GM19351 (cell line): ENCODE measurements at regions not wholly inside any gene's neighbourhood (a gene's known extent, or its start where the extent isn't known, plus 50 kb on each side); places are given as distances from the start of the nearest gene placed in this dataset.

Experiments used
- ATAC-seq: cut with Tn5 transposase; IDR thresholded peaks from one replicate; pipeline ENCODE4 v1.9.1; 2021; ENCODE audit warnings: mild to moderate bottlenecking, moderate library complexity; ENCODE audit not compliant: unreplicated experiment

DNA sequence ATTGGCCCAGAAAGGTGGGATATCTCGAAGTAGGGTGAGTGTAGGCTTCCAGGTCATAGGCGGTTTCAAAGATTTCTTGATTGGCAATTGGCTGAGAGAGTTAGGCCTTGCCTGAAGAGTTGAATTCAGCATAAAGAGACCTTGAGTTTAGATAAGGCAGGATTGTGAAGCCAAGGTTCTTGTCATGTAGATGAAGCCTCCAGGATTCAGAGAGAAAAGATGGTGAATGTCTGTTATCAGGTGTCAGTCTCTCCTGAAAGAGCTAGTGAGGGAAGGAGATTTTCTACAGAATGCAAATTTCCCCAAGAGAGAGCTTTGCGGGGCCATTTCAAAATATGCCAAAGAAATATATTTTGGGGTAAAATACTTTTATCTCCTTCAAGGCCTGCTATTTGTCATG lies 217.0 kb upstream of the TLE3 start:
- no peak for ATAC-seq

- no peak for ATAC-seq
These were observed 216.3 kb upstream of the TLE3 start for GRCh38 chr15:70314018-70314354.

- ATAC-seq, result no peak
These were observed 215.6 kb upstream of the TLE3 start for GRCh38 chr15:70313099-70314017.

- ATAC-seq, result no peak
These were observed 214.1 kb upstream of the TLE3 start for GRCh38 chr15:70311821-70312220.

- ATAC-seq, result no peak
These were observed 212.0 kb upstream of the TLE3 start for GRCh38 chr15:70309716-70310115.

DNA sequence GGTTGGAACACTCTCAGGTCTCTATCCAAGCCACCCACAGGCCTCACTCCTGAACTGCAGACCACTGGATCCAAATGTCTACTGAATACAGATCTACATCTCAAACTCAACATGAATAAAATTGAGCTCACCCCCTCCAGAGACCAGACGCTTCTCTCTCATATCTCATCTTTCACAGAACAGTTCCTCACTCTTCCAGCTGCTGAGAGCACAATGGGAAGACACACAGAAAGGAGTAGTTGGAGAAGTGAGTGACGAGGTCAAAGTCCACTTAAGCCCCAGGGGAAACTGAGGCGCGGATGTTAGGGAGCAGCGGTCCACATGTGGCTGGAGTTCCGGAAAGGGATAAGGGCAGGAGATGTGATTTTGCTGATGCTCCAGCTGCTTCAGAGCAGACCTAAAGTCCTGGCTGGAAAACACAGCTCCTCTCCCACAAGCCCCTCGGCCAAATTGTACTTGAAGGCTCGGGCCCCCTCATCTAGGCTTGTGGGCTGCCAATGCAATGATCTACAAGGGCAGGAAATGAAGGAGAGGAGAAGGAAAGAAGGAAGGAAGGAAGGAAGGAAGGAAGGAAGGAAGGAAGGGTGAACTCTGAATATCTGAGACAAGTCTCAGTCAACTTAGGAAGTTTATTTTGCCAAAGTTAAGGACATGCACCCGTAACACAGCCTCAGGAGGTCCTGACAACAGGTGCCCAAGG lies 211.2 kb upstream of the TLE3 start:
- ATAC-seq, result no peak

- ATAC-seq, result peak; percentile 78
These were observed 210.5 kb upstream of the TLE3 start for GRCh38 chr15:70308011-70308734.

DNA sequence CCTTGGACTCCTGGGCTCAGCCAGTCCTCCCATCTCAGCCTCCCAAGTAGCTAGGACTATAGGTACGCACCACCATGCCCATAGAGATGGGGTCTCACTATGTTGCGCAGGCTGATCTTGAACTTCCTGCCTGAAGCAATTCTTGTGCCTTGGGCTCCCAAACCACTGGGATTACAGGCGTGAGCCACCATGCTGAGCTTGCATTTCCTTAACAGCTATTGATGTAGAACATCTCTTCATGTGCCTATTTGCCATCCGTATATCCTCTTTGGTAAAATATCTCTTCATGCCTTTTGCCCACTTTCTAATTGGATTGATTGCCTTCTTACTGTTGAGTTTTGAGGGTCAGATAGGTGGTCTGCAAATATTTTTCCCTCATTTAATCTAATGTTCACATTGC lies 208.9 kb upstream of the TLE3 start:
- no peak for ATAC-seq

- no peak for ATAC-seq
These were observed 208.4 kb upstream of the TLE3 start for GRCh38 chr15:70306081-70306480.

DNA sequence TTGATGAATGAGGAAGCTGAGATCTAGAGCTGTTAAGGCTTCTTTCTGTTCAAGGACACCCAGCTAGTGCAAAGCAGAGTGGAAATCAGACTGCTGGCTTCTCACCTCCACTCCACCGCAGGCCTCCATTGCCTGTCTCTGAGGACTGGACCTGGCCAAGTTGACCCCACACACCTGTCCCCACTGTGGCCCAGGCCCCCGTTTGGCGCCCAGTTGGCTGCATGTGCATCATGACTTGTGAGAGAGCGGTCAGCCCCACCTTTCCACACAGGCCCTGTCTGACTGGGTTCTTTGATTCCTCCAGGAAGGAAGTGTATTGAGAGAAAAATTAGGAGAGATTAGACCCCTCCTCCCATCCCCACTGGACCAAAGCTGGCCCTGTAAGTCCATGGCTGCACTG lies 206.3 kb upstream of the TLE3 start:
- no peak for ATAC-seq

GRCh38 chr15:70302360-70302759 lies 204.6 kb upstream of the TLE3 start:
- ATAC-seq, result no peak

GRCh38 chr15:70301396-70301795 lies 203.7 kb upstream of the TLE3 start:
- ATAC-seq, result no peak

DNA sequence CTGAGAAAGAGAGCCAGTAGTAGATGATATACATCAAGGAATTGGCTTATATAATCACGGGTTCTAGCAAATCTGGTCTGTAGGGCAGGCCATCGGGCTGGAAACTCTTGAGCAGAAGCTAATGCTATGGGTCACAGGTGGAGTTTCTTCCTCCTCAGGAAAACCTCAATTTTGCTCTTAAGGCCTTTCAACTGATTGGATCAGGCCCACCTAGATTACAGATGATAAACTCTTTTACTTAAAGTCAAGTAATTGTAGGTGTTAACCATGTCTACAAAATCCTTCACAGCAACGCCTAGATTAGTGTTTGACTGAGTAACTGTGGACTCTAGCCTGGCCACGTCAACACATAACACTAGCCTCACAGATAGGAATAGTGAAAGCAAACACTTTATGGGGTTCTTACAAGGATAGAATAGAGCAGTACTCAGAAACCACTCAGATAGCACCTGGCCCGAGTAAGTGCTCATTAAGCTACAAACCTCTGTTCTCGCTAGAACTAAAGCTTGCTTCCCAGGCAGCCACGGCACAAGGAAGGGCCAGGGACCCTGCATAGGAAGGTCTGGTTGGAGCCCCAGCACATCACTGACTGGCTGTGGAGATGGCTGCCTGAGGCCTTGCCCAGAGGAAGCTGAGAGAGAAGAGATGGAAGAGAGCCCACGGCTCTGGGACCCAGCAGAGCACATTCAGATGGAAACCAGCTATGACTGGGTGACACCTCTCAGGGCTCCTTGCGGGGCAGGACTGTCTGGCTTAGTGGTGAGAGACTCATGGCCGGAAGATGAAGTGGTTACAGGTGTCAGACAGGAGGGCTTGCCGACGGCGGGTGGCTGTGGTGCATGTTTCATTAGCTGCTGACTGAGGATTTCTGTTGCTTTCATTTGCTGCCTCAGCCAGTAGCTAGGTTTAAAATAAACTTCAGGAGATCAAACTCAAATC lies 202.5 kb upstream of the TLE3 start:
- ATAC-seq, result peak; percentile 99

DNA sequence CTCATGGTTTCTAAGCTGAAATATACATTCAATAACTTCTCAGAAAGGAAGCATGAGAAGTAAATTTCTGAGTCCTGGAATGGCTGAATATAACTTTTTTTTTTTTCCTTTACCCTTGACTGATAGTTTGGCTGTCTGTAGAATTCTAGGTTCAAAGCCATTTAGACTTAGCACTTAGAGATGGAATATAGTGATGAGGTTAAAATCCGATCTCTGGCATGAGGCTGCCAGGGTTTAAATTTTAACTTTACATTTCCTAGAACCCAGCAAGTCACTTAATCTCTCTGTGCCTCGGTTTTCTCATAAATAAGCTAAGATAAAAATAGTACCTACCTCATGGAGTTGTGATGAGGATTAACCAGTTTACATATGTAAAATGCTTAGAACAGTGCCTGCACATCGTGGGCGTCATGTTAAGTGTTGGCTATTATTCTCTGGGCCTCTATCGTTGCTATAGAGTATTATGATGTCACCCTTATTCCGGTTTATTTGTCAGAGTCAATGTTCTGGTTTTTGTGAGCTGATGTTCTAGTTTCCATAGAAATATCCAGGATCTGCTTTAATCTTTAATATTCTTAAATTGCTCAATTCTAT lies 199.8 kb upstream of the TLE3 start:
- ATAC-seq, result no peak

GRCh38 chr15:70294731-70295305 lies 197.1 kb upstream of the TLE3 start:
- no peak for ATAC-seq

DNA sequence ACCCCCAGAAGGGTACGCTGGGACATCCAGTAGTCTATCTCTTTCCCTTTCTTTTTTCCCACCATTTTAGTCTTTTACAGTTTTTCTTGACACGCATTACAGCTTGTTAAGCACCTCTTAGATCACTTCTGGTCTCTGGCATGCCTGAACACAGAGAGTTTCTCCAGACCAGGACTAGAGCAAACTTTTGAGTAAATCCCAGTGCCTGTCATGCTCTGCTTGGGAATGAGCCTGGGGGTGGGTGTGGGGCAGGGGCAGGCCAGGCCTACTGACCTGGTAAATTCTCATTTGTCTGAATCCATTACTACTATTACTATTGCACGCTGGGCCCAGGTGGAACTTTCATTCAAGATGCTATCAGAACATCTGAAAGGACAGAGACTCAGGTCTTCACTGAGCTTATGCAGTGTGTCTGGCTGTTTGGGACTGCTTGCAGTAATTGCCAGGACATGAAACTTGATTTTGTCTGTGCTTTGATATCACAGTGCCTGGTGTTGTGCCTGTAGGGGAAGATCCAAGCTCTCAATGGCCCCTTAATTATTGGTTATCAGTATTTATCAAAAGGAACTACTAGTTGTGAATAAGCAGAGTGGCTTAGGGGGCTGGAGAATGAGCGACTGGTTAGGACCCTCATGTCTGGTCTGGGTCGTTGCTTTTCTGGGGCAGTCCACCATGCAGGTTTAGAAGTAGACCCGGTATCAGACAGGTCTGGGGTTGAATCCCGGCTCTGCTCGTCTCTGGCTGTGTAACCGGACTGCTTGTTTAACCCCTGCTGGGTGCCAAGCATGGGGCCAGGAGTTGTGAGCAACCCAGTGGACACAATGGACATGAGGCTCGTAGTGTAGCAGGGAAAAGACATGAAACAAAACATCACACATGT lies 196.1 kb upstream of the TLE3 start:
- ATAC-seq, result no peak

- no peak for ATAC-seq
These were observed 195.4 kb upstream of the TLE3 start for GRCh38 chr15:70293138-70293537.

GRCh38 chr15:70292076-70292760 lies 194.5 kb upstream of the TLE3 start:
- ATAC-seq, result no peak
